UCSD-AML1 (cell line): ENCODE measurements at regions not wholly inside any gene's neighbourhood (a gene's known extent, or its start where the extent isn't known, plus 50 kb on each side); places are given as distances from the start of the nearest gene placed in this dataset.

Experiments
- DNase-seq: peaks from one replicate; lab custom pipeline; 2025; ENCODE audit not compliant: unreplicated experiment; lab: John Stamatoyannopoulos, UW

DNA sequence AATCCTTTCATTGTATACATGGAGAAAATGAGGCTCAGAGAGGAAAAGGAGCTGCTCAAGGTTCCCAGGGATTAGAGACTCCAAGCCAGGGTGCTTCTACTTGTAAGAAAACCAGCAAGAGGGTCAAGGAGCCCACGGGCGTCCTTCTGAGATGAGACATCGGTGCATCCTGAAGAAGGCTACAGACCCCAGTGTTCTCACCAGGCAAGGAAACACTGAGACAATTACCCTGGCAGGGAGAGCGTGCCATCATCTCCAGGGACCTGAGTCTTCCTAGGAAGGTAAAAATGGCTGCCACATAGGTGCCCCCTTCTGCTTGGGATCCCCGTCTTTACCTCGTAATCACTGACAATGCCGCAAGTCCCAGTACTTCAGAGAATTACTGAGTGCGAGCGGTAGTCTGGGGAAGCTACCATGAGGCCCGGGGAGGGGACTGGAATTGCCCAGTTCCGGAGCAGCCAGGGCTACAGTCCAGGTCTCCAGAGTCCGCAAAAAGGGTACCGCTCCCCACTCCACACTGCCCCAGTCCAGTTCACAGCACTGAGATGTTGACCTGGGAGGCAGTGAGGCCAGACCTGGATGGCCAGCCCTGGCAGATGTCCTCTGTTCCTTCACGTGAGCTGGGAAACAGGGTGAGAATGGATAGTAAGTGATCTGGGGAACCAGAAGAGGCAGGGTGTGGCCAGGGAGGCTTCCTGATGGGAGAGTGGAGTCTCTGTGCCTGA is 164.7 kb upstream of the SMAD3 start:
- no peak for DNase-seq

GRCh38 chr15:66901336-66902100 is 163.9 kb upstream of the SMAD3 start:
- DNase-seq: no peak

GRCh38 chr15:66905185-66905584 is 160.2 kb upstream of the SMAD3 start:
- no peak for DNase-seq

GRCh38 chr15:66905954-66906353 is 159.4 kb upstream of the SMAD3 start:
- no peak for DNase-seq

GRCh38 chr15:66906668-66907614 is 158.5 kb upstream of the SMAD3 start:
- no peak for DNase-seq

DNA sequence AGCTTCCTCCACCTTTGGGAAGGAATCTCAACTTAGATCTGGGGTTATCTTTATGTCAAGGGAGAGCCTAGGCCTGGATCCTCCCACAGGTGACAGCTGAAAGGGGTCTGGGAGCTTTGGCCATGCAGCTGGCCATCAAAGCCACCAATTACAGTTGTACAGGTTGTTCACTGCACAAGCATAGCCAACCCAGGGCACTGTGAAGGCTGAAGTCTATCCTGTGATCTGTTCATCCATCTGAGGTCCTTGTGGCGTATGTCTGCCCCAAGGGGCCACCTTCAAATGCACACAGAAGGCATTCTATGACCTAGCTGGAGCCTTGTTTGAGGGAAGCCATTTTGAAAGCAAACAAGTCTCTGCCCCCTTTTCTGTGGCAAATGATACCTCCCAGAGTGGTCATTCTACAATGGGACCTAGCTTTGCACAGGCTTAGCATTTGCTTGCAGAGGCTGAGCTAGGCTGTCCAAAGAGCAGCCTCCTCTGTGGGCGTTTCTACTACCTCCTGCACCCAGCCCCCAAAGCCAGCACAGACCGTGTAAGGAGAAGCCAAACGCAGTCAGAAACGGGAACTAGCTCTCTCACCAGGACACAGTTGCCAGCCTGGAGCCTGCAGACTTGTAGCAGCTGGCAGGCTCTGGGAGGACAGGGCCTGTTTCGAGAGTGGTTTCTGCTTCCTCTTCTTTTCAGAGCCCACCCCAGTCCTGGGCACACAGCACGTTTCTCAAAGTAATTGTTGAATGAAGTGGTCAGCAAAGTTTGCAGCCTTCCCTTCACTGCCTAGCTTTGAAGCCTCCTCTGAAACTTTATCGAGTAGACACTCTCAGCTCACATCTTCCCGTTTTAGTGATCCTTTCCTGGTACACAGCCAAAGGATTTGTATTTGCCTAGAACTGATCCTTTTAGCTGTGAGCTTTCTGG is 157.3 kb upstream of the SMAD3 start:
- peak; percentile 80 for DNase-seq

DNA sequence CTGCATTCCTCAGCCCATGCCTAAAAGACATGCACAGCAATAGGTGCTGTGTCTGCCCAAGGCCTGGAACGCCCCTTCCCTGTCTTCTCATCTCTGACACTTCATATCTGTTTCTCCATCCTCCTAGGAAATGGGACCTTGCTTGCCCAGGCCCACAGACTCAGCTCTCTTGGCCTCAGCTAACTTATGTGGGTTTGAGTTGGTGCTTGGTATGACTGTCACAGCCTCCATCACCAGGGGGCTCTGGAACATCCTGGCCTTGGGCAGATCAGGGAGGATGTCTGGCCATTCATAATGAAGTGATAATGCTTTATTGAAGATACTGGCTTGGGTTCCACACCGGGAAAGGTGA is 156.7 kb upstream of the SMAD3 start:
- no peak for DNase-seq

- no peak for DNase-seq
These were observed 156.0 kb upstream of the SMAD3 start for GRCh38 chr15:66909381-66909890.

- no peak for DNase-seq
These were observed 154.2 kb upstream of the SMAD3 start for GRCh38 chr15:66911131-66911700.

- DNase-seq: no peak
These were observed 153.4 kb upstream of the SMAD3 start for GRCh38 chr15:66912001-66912400.

GRCh38 chr15:66912441-66912840 is 153.0 kb upstream of the SMAD3 start:
- DNase-seq: no peak

- no peak for DNase-seq
These were observed 147.4 kb upstream of the SMAD3 start for GRCh38 chr15:66917904-66918448.

DNA sequence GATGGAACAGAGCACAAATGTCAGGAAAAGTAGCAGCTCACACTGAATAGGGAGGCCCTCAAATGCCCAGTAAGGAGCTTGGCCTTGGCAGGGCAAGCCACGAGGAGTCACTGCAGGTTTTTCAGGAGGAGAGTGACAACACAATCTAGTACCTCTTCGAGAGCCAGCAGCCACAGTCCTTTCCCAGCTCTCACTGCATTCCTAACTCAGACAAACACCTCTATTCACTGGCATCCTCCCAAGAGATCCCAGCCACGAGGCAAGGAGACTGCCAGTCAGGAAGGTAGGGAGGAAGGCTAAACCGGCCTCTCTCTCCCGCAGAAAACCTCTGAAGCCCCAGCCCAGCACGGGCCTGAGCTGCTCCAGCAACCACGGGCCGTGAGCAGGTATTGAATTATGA is 146.0 kb upstream of the SMAD3 start:
- DNase-seq: no peak

DNA sequence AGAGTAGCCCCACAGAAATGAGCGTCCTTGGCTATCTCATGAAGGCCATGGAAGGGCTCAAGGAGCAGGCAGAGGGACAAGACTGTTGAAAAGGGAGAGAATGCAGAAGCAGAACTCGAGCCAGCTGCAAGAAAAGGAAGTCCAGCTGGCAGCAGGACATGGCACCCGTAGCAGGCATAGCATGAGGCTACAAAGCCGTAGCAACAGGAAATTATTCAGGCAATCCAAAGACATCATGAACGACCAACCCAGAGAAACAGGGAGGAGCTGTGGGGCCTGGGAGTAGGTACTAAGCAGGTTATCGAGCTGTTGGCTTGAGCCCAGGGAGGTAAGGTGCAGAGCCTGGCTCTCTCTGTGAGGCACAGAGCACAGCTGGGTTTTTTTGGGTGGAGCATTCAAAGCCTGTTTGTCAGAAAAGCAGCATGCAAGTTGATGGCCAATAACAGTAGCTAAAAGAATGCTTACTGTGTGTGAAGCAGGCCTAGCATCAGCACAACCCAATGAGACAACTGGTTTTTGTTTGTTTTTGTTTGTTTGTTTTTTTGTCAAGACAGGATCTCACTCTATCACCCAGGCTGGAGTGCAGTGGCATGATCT is 144.0 kb upstream of the SMAD3 start:
- DNase-seq: peak; percentile 52

GRCh38 chr15:66922608-66923007 is 142.8 kb upstream of the SMAD3 start:
- no peak for DNase-seq

- peak; percentile 25 for DNase-seq
These were observed 141.9 kb upstream of the SMAD3 start for GRCh38 chr15:66923438-66923881.

DNA sequence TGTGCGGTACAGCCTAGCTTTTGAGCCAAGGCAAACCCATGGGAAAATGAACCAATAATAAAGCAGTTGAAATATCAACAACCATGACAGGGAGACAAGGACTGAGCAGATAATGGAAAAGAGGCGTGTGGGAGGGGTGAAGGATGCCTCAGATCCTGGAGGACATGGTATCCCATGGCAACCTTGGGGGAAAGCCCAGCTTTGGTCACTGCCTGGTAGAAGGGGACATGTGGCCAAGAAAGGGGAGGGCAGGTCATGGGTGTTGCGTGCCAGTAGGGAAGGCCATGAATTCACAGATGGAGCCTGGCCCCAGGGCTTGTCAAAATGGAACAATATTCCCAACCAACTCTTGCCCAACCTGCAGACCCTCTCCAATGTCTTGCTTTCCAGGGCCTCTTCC is 140.5 kb upstream of the SMAD3 start:
- DNase-seq: no peak

DNA sequence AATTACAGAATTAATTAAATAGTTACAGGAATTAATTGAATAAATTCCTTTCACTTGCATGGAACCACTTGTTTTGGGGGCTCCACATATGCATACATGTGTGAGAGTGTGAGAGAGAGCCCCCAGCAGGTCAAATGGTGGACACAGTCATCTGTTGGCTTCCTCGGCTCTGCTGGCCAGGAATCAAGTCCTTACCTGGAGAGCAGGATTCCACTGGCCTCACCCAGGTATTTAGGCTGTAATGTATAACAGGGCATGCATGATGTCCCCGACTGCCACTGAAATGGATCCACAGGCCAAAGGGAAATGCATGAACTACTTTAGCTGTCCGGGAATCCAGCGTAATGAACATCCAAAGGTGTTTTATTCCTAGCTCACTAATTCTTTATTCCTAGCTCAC is 139.7 kb upstream of the SMAD3 start:
- no peak for DNase-seq
